ENCODE measurements at regions not wholly inside any gene's neighbourhood (a gene's known extent, or its start where the extent isn't known, plus 50 kb on each side); places are given as distances from the start of the nearest gene placed in this dataset.

GRCh38 chr4:178082906-178083305, 640.7 kb upstream of the AGA start:
- TF ChIP-seq CTCF (IDR thresholded peaks at IDR 0.05) (no peak), EP300 (IDR thresholded peaks at IDR 0.05) (no peak), POLR2A (IDR thresholded peaks at IDR 0.05) (no peak), POLR2AphosphoS5 (IDR thresholded peaks at IDR 0.05) (no peak)
